Skeletal muscle tissue (tissue), 4 donors: ENCODE measurements at regions not wholly inside any gene's neighbourhood (a gene's known extent, or its start where the extent isn't known, plus 50 kb on each side); places are given as distances from the start of the nearest gene placed in this dataset. TPM values are rescaled to one million over a fixed set of nuclear protein-coding genes. Genes with fewer than 3 reads are reported as not detected.

Experiments
- H3K27ac ChIP-seq: one replicate; pipeline ENCODE4 v1.7.0; 2013; ENCODE audit warnings: mild to moderate bottlenecking, low read depth, low read length, inconsistent platforms
- H3K27me3 ChIP-seq, 3 donors: one replicate each; pipeline ENCODE4 v1.7.0; 2013; ENCODE audit warnings: low read length in 3 of 3; ENCODE audit not compliant: control insufficient read depth in 3 of 3, insufficient read depth in 3 of 3
- H3K36me3 ChIP-seq, 3 donors: one replicate each; pipeline ENCODE4 v1.7.0; 2013; ENCODE audit warnings: low read length in 3 of 3; ENCODE audit not compliant: control insufficient read depth in 3 of 3, insufficient read depth in 3 of 3
- H3K4me1 ChIP-seq, 3 donors: one replicate each; pipeline ENCODE4 v1.7.0; 2013; ENCODE audit warnings: low read length in 3 of 3, mild to moderate bottlenecking in 3 of 3; ENCODE audit not compliant: control insufficient read depth in 3 of 3, insufficient read depth in 3 of 3
- H3K4me3 ChIP-seq, 3 donors: one replicate each; pipeline ENCODE4 v1.7.0; 2013; ENCODE audit warnings: low read length in 3 of 3
- H3K9ac ChIP-seq, 3 donors: one replicate each; pipeline ENCODE4 v1.7.0; 2013; ENCODE audit warnings: low read length in 3 of 3, mild to moderate bottlenecking in 3 of 3, moderate library complexity in 2 of 3, low read depth in 1 of 3
- H3K9me3 ChIP-seq, 3 donors: one replicate each; pipeline ENCODE4 v1.7.0; 2013; ENCODE audit warnings: low read length in 3 of 3; ENCODE audit not compliant: control insufficient read depth in 3 of 3
- small RNA-seq: library from RNA; depleted of rRNA; stranded (forward); fragments of <200 nt; gene quantifications from one replicate; pipeline ENCODE3, GENCODE V24; 2014
- donor health status: Osteomylitis.

DNA sequence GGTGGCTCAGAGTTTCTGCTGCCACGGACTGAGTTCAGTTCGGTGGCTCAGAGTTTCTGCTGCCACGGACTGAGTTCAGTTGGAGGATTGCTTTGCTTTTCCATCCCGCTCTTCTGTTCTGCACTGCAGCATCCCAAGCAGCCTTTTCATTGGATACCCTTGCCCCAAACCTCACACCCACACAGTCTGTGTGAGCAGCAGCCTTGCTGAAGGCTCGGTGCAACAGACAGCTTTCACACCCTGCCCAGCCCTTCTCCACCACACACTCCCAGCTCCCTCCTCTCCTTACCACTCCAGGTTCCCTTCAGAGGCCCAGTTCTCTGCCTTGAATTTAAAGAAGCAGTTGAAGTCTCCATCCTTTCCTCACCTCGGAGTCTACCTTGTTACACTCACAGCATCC lies 52.5 kb upstream of the CHD6 start:
- Histone ChIP-seq H3K4me3 (no peak overlapping the region), H3K27ac (no peak overlapping the region), H3K36me3 (no peaks in the 10 kb centered on the region), H3K4me1 (no peaks in the 10 kb centered on the region), H3K9ac (no peak overlapping the region), H3K27me3 (peaks cover 0 to 9% (median 5%) of the 10 kb centered on the region in 3 donors), H3K9me3 (no peaks in the 10 kb centered on the region)

DNA sequence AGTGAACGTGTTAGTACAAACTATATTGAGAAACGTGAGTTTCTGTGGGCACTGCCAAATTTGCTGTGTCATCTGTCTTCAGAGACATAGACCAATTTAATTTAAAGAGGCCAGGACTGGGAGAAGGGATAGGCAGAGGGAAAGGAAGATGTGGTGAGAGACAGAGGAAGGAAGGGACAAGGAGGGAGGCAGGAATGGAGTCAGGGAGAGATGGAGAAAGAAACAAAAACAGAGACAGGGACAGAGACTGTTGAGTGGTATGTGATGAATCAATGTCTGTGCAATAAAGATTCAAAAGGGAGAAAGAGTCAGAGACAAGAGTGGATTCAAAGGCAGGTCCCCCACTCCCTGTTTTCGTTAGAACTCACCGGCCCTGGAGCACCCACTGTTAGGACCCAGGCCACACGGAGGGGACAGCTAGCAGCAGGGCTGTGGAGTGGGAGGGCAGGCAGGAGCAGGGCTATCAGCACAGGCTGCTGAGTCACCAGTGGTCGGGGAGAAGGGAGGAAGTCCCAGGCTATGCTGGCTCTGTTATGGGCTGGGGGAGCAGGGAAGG lies 51.6 kb upstream of the CHD6 start:
- Histone ChIP-seq H3K4me1 (no peaks in the 10 kb centered on the region), H3K36me3 (no peaks in the 10 kb centered on the region), H3K4me3 (no peak overlapping the region), H3K27ac (no peak overlapping the region), H3K9ac (no peak overlapping the region), H3K27me3 (peaks cover 0 to 9% (median 5%) of the 10 kb centered on the region in 3 donors), H3K9me3 (no peaks in the 10 kb centered on the region)

DNA sequence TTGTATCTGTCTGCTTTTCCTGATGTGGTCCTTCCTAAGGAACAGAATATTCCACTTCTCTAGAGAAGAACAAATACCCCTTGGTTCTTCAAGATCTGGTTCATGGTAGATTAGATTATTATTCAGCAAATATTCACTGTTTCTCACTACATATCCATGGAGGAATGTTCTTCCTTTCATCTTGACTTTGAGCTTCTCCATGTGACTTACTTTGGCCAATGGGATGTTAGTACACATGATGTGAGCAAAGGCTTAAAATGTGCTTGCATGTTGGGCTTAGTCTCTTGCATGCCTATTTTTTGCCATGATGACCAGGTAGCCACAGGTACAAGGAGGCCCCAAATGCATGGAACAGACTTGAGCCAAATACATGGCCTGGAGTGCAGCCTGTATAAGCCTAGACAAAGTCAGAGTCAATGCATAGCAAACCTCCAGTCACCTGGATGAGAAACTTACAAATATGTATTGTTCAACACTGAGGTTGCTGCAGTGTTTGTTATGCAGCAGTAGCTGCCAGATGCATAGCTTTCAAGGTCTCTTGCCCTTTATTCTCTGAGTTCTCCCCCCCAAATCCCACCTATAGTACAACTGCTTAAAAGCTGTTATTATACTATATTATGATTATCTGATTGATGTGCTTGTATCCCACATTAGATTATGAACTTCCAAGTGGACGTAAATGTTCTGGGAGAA lies 50.0 kb upstream of the CHD6 start:
- Histone ChIP-seq H3K27ac (no peak overlapping the region), H3K4me1 (no peaks in the 10 kb centered on the region), H3K4me3 (no peak overlapping the region), H3K36me3 (no peaks in the 10 kb centered on the region), H3K27me3 (peaks cover 0 to 7% (median 5%) of the 10 kb centered on the region in 3 donors), H3K9me3 (no peaks in the 10 kb centered on the region), H3K9ac (no peak overlapping the region)

Small RNA genes in the stretch of these regions (small RNA-seq; reads per million reads assigned to genes)
- gene RF00568: not detected
- gene RNU6-1018P: not detected
